ENCODE measurements at regions not wholly inside any gene's neighbourhood (a gene's known extent, or its start where the extent isn't known, plus 50 kb on each side); places are given as distances from the start of the nearest gene placed in this dataset.

DNA sequence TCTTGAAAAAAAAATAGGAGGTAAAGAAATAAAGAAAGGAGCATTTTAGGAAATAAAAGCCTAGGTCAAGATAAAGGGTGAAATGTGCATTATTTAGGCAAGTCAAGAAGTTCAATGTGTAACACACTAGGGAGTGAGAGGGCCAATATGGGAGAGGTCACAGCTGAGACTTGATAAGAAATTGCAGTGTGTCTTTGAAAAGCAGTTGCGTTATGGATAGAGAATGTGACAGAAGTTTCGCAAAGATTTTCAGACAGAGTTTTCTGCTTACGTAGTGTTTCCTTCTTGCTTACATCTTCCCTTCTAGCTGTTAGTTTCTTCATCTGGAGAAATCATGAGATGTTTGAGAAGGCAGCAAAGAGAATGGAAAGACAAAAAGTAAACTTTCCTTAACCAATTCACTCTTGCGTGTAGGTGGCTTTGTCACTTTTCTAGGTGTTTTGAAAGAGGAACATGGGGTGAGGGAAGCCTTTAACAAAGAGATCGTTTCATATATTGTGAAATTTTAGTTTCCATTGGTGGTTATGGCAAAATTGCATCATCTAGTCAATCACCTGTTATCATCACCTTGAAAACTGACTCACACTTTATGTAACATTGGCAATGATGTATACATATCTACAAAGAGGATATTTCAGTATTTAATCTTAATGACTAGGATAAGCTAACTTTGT is 975.5 kb downstream of the OLFM4 start:
- Histone ChIP-seq H3K4me1 (ENCODE audit: control insufficient read depth in 1 of 2, insufficient read depth in 2 of 2, low read length in 2 of 2) (no peaks in the 10 kb centered on the region), H4K91ac (ENCODE audit: low read depth, low read length) (no peak overlapping the region), H3K4me2 (ENCODE audit: low read length) (no peak overlapping the region), H4K8ac (ENCODE audit: low read depth, low read length) (no peak overlapping the region), H3K9me3 (ENCODE audit: insufficient read depth, low read depth, low read length) (no peaks in the 10 kb centered on the region), H2AK5ac (ENCODE audit: low read length) (no peak overlapping the region), H2BK120ac (ENCODE audit: insufficient read depth, low read length, poor library complexity) (no peak overlapping the region), H3K27ac (ENCODE audit: low read depth, low read length) (no peak overlapping the region), H3K27me3 (ENCODE audit: insufficient read depth, low read length) (no peaks in the 10 kb centered on the region), H3K4ac (ENCODE audit: low read depth, low read length) (no peak overlapping the region), H2AFZ (ENCODE audit: insufficient read depth, low read length, poor library complexity) (no peak overlapping the region), H3K79me1 (ENCODE audit: low read length) (no peaks in the 10 kb centered on the region), H2BK12ac (ENCODE audit: low read length) (no peak overlapping the region), H3K23ac (ENCODE audit: low read length) (no peak overlapping the region), H2BK5ac (ENCODE audit: low read depth, low read length, poor library complexity) (no peak overlapping the region), H4K12ac (ENCODE audit: low read depth, low read length) (no peak overlapping the region), H3K36me3 (ENCODE audit: control insufficient read depth in 1 of 2, insufficient read depth in 2 of 2, low read length in 2 of 2) (no peaks in the 10 kb centered on the region), H3K14ac (ENCODE audit: low read length) (no peak overlapping the region), H3K9ac (ENCODE audit: low read length) (no peak overlapping the region), H3K79me2 (ENCODE audit: control insufficient read depth, insufficient read depth, low read length, poor library complexity) (no peaks in the 10 kb centered on the region), H3K18ac (ENCODE audit: low read length) (no peak overlapping the region), H3K4me3 (ENCODE audit: low read depth, low read length) (no peak overlapping the region)
- DNase-seq = no peak
- no CpG with 5 or more reads among the region's 5 CpGs for WGBS (ENCODE audit: extremely low coverage, insufficient coverage, insufficient read length)

DNA sequence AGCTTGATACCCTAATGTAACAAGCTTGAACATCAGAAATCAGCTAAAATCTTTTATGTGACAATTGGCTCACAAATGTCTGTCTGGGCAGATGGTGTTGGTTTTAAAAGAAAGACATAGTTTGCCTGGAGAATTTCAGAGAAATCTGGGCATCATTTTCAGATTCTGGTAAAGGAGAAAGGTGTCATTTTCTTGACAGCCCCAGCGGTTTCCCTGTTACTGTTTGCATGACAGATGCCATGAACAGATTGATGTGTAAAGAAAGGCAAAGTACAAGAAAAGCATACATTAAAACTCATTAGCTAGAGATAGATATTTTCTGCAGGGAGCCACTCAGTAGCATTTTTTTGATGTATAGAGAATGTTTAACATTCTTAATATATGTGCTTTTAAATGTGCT is 987.9 kb downstream of the OLFM4 start:
- Histone ChIP-seq H4K91ac (ENCODE audit: low read depth, low read length) (no peak overlapping the region), H3K9me3 (ENCODE audit: insufficient read depth, low read depth, low read length) (no peaks in the 10 kb centered on the region), H3K27me3 (ENCODE audit: insufficient read depth, low read length) (no peaks in the 10 kb centered on the region), H2AFZ (ENCODE audit: insufficient read depth, low read length, poor library complexity) (no peak overlapping the region), H3K4me1 (ENCODE audit: control insufficient read depth in 1 of 2, insufficient read depth in 2 of 2, low read length in 2 of 2) (no peaks in the 10 kb centered on the region), H3K14ac (ENCODE audit: low read length) (no peak overlapping the region), H3K36me3 (ENCODE audit: control insufficient read depth in 1 of 2, insufficient read depth in 2 of 2, low read length in 2 of 2) (no peaks in the 10 kb centered on the region), H3K27ac (ENCODE audit: low read depth, low read length) (no peak overlapping the region), H4K12ac (ENCODE audit: low read depth, low read length) (no peak overlapping the region), H3K18ac (ENCODE audit: low read length) (no peak overlapping the region), H3K79me1 (ENCODE audit: low read length) (no peaks in the 10 kb centered on the region), H4K8ac (ENCODE audit: low read depth, low read length) (no peak overlapping the region), H3K4me3 (ENCODE audit: low read depth, low read length) (no peak overlapping the region), H2BK5ac (ENCODE audit: low read depth, low read length, poor library complexity) (no peak overlapping the region), H3K4me2 (ENCODE audit: low read length) (no peak overlapping the region), H3K4ac (ENCODE audit: low read depth, low read length) (no peak overlapping the region), H2AK5ac (ENCODE audit: low read length) (no peak overlapping the region), H2BK120ac (ENCODE audit: insufficient read depth, low read length, poor library complexity) (no peak overlapping the region), H3K79me2 (ENCODE audit: control insufficient read depth, insufficient read depth, low read length, poor library complexity) (no peaks in the 10 kb centered on the region), H2BK12ac (ENCODE audit: low read length) (no peak overlapping the region), H3K9ac (ENCODE audit: low read length) (no peak overlapping the region), H3K23ac (ENCODE audit: low read length) (no peak overlapping the region)
- no CpG with 5 or more reads among the region's 1 CpG for WGBS (ENCODE audit: extremely low coverage, insufficient coverage, insufficient read length)
- DNase-seq = no peak

DNA sequence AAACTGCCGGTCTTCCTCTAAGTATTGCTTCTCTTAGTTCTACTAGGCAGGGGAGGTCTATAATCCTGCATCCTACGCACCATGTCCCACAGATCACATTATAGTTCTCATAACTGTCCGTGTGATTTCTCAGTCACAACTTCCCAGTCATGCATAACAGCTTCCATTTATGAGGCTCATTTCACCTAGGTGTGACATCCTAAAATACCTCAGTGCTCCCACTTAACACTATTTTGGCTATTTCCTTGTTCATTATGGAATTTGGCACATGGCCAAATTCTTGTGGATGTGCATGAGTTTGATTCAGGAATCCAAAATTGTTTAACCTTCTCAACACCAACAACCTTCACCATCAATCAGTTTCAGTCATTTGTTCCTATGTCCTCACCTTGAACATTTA is 989.9 kb downstream of the OLFM4 start:
- Histone ChIP-seq H3K9ac (ENCODE audit: low read length) (no peak overlapping the region), H2BK5ac (ENCODE audit: low read depth, low read length, poor library complexity) (no peak overlapping the region), H3K79me1 (ENCODE audit: low read length) (no peaks in the 10 kb centered on the region), H3K27me3 (ENCODE audit: insufficient read depth, low read length) (no peaks in the 10 kb centered on the region), H3K4me3 (ENCODE audit: low read depth, low read length) (no peak overlapping the region), H3K4me2 (ENCODE audit: low read length) (no peak overlapping the region), H3K23ac (ENCODE audit: low read length) (no peak overlapping the region), H2BK12ac (ENCODE audit: low read length) (no peak overlapping the region), H3K79me2 (ENCODE audit: control insufficient read depth, insufficient read depth, low read length, poor library complexity) (no peaks in the 10 kb centered on the region), H3K4ac (ENCODE audit: low read depth, low read length) (no peak overlapping the region), H3K14ac (ENCODE audit: low read length) (no peak overlapping the region), H3K18ac (ENCODE audit: low read length) (no peak overlapping the region), H2AFZ (ENCODE audit: insufficient read depth, low read length, poor library complexity) (no peak overlapping the region), H4K8ac (ENCODE audit: low read depth, low read length) (no peak overlapping the region), H3K36me3 (ENCODE audit: control insufficient read depth in 1 of 2, insufficient read depth in 2 of 2, low read length in 2 of 2) (no peaks in the 10 kb centered on the region), H3K27ac (ENCODE audit: low read depth, low read length) (no peak overlapping the region), H4K91ac (ENCODE audit: low read depth, low read length) (no peak overlapping the region), H2BK120ac (ENCODE audit: insufficient read depth, low read length, poor library complexity) (no peak overlapping the region), H4K12ac (ENCODE audit: low read depth, low read length) (no peak overlapping the region), H3K9me3 (ENCODE audit: insufficient read depth, low read depth, low read length) (no peaks in the 10 kb centered on the region), H3K4me1 (ENCODE audit: control insufficient read depth in 1 of 2, insufficient read depth in 2 of 2, low read length in 2 of 2) (no peaks in the 10 kb centered on the region), H2AK5ac (ENCODE audit: low read length) (no peak overlapping the region)
- WGBS (ENCODE audit: extremely low coverage, insufficient coverage, insufficient read length) = no CpG with 5 or more reads among the region's 3 CpGs
- DNase-seq = no peak

DNA sequence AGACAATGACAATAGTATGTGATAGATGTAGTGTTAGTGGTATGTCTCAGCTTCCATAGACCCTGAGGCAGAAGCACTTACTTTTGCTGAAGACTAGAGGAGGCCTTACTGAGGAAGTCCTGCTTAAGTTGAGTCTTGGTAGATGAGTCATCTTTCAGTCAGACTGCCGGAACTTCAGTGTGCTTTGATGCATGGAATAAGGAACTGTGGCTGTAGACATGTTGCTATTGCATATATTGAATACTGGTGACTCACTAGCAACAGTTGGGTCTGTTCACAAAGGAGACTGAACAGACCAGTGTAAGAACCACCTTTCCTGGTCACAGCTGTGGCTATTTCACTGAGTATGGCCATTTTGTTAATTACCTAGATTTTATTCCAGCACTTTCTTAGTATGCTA is 1000.6 kb downstream of the OLFM4 start:
- no peak overlapping the region for H2AK5ac ChIP-seq (ENCODE audit: low read length)
- H3K18ac ChIP-seq (ENCODE audit: low read length) = no peak overlapping the region
- WGBS (ENCODE audit: extremely low coverage, insufficient coverage, insufficient read length) = no CpG with 5 or more reads among the region's 1 CpG
- H4K8ac ChIP-seq (ENCODE audit: low read depth, low read length) = no peak overlapping the region
- H3K27me3 ChIP-seq (ENCODE audit: insufficient read depth, low read length) = no peaks in the 10 kb centered on the region
- peak; percentile 33 to 42 for DNase-seq
- H3K9me3 ChIP-seq (ENCODE audit: insufficient read depth, low read depth, low read length) = peaks cover 3% of the 10 kb centered on the region
- H3K79me1 ChIP-seq (ENCODE audit: low read length) = no peaks in the 10 kb centered on the region
- H3K4me1 ChIP-seq (ENCODE audit: control insufficient read depth in 1 of 2, insufficient read depth in 2 of 2, low read length in 2 of 2) = no peaks in the 10 kb centered on the region
- H3K23ac ChIP-seq (ENCODE audit: low read length) = no peak overlapping the region
- no peaks in the 10 kb centered on the region for H3K36me3 ChIP-seq (ENCODE audit: control insufficient read depth in 1 of 2, insufficient read depth in 2 of 2, low read length in 2 of 2)
- H3K4ac ChIP-seq (ENCODE audit: low read depth, low read length) = no peak overlapping the region
- H3K9ac ChIP-seq (ENCODE audit: low read length) = no peak overlapping the region
- no peak overlapping the region for H3K4me3 ChIP-seq (ENCODE audit: low read depth, low read length)
- H4K91ac ChIP-seq (ENCODE audit: low read depth, low read length) = no peak overlapping the region
- no peak overlapping the region for H2BK120ac ChIP-seq (ENCODE audit: insufficient read depth, low read length, poor library complexity)
- no peak overlapping the region for H2BK12ac ChIP-seq (ENCODE audit: low read length)
- no peak overlapping the region for H2BK5ac ChIP-seq (ENCODE audit: low read depth, low read length, poor library complexity)
- no peaks in the 10 kb centered on the region for H3K79me2 ChIP-seq (ENCODE audit: control insufficient read depth, insufficient read depth, low read length, poor library complexity)
- no peak overlapping the region for H3K14ac ChIP-seq (ENCODE audit: low read length)
- no peak overlapping the region for H2AFZ ChIP-seq (ENCODE audit: insufficient read depth, low read length, poor library complexity)
- H3K4me2 ChIP-seq (ENCODE audit: low read length) = no peak overlapping the region
- no peak overlapping the region for H4K12ac ChIP-seq (ENCODE audit: low read depth, low read length)
- H3K27ac ChIP-seq (ENCODE audit: low read depth, low read length) = peak overlapping the region; percentile 81
